ENCODE measurements at regions not wholly inside any gene's neighbourhood (a gene's known extent, or its start where the extent isn't known, plus 50 kb on each side); places are given as distances from the start of the nearest gene placed in this dataset.

GRCh38 chr1:98044071-98044697, 123.3 kb upstream of the DPYD start:
- no peak for DNase-seq
- TF ChIP-seq, protein P1, sequence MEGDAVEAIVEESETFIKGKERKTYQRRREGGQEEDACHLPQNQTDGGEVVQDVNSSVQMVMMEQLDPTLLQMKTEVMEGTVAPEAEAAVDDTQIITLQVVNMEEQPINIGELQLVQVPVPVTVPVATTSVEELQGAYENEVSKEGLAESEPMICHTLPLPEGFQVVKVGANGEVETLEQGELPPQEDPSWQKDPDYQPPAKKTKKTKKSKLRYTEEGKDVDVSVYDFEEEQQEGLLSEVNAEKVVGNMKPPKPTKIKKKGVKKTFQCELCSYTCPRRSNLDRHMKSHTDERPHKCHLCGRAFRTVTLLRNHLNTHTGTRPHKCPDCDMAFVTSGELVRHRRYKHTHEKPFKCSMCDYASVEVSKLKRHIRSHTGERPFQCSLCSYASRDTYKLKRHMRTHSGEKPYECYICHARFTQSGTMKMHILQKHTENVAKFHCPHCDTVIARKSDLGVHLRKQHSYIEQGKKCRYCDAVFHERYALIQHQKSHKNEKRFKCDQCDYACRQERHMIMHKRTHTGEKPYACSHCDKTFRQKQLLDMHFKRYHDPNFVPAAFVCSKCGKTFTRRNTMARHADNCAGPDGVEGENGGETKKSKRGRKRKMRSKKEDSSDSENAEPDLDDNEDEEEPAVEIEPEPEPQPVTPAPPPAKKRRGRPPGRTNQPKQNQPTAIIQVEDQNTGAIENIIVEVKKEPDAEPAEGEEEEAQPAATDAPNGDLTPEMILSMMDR (IDR thresholded peaks at IDR 0.05), result no peak
- TF ChIP-seq POLR2A (IDR thresholded peaks at IDR 0.05), result no peak
- intact Hi-C loops (cut with DNase I; ENCODE audit: low total_unique reads), result no loop called here
- peaks cover 10% of the 10 kb centered on the region for H3K4me1 ChIP-seq
- WGBS, 2 donors, result 46 to 52% methylated on average over 12 of the region's 12 CpGs
- no peaks in the 10 kb centered on the region for H3K27me3 ChIP-seq
- H3K9me3 ChIP-seq, result no peaks in the 10 kb centered on the region
- no peaks in the 10 kb centered on the region for H3K36me3 ChIP-seq (ENCODE audit: low read depth, missing control alignments)
- H3K27ac ChIP-seq, result no peak overlapping the region
- peak overlapping the region in 1 of 2 donors; percentile 42 for H3K4me3 ChIP-seq

DNA sequence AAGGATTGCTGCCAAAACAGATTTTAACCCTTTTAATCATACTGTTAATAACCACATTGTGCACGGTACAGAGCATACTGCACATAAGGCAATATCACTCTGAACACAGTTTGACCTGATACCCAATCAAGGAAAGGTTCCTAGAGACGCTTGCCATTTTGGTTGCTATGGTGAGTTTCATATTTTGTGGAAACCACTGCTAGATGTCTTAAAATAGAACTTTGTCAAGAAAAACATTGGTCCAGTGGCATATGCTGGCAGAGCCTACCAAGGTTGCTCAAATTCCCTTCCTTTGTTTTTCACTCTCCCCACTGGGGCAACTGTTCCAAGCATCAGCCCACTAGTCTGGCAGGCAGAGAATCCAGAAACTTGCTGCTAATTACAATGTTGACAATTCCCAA, 114.8 kb upstream of the DPYD start:
- DNase-seq, result no peak
- H3K9me3 ChIP-seq, result no peaks in the 10 kb centered on the region
- H3K4me1 ChIP-seq, result no peaks in the 10 kb centered on the region
- H3K27ac ChIP-seq, result no peak overlapping the region
- H3K36me3 ChIP-seq (ENCODE audit: low read depth, missing control alignments), result no peaks in the 10 kb centered on the region
- intact Hi-C loops (cut with DNase I; ENCODE audit: low total_unique reads), result no loop called here
- no peaks in the 10 kb centered on the region for H3K27me3 ChIP-seq
- TF ChIP-seq, protein P1 (IDR thresholded peaks at IDR 0.05), result no peak
- TF ChIP-seq POLR2A (IDR thresholded peaks at IDR 0.05), result no peak
- 45 to 54% methylated on average over 2 of the region's 2 CpGs for WGBS, 2 donors
- H3K4me3 ChIP-seq, result peak overlapping the region in 1 of 2 donors; percentile 4

GRCh38 chr1:98034505-98034904, 113.7 kb upstream of the DPYD start:
- H3K27me3 ChIP-seq, result no peaks in the 10 kb centered on the region
- TF ChIP-seq, protein P1 (IDR thresholded peaks at IDR 0.05), result no peak
- no peak for TF ChIP-seq POLR2A (IDR thresholded peaks at IDR 0.05)
- DNase-seq, result no peak

DNA sequence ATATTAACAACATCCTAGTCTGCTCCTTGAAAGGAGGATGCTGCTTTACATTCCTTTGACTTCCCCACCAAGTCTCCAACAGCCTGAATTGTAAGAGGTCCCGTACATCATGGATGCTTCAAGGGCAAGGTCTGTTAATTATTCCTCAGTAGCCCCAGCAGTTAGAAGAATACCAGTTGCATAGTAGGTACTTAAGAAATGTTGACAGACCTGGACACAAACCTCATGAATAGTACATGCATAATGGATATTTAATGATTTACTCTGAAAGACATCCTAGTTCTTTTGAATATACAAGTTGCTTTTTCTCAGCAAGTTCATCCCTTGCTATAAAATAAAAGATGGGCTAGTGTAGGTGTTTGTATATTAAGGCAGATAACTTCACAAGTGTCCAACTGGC, 112.1 kb upstream of the DPYD start:
- WGBS, 2 donors, result 87 to 100% methylated on average over 1 of the region's 1 CpG
- intact Hi-C loops (cut with DNase I; ENCODE audit: low total_unique reads), result no loop called here

More at GRCh38 chr1:98034505-98034904, 113.7 kb upstream of the DPYD start:
- intact Hi-C loops (cut with DNase I; ENCODE audit: low total_unique reads), result no loop called here
- H3K36me3 ChIP-seq (ENCODE audit: low read depth, missing control alignments), result no peaks in the 10 kb centered on the region
- WGBS, 2 donors, result 32 to 38% methylated on average over 3 of the region's 3 CpGs
- no peak overlapping the region for H3K4me3 ChIP-seq
- no peaks in the 10 kb centered on the region for H3K4me1 ChIP-seq
- H3K27ac ChIP-seq, result no peak overlapping the region
- no peaks in the 10 kb centered on the region for H3K9me3 ChIP-seq

More for the DNA sequence above, 112.1 kb upstream of the DPYD start:
- TF ChIP-seq, protein P1 (IDR thresholded peaks at IDR 0.05), result no peak
- TF ChIP-seq POLR2A (IDR thresholded peaks at IDR 0.05), result no peak
- no peaks in the 10 kb centered on the region for H3K27me3 ChIP-seq
- no peak for DNase-seq
- no peaks in the 10 kb centered on the region for H3K9me3 ChIP-seq
- H3K4me3 ChIP-seq, result no peak overlapping the region
- H3K27ac ChIP-seq, result no peak overlapping the region
- H3K36me3 ChIP-seq (ENCODE audit: low read depth, missing control alignments), result no peaks in the 10 kb centered on the region
- no peaks in the 10 kb centered on the region for H3K4me1 ChIP-seq
